A673 (cell line): ENCODE measurements at regions not wholly inside any gene's neighbourhood (a gene's known extent, or its start where the extent isn't known, plus 50 kb on each side); places are given as distances from the start of the nearest gene placed in this dataset.

Experiments
- EZH2 ChIP-seq: fragments of 200-600 bp; sonication (generic); IDR thresholded peaks from 2 replicates; pipeline ENCODE4 v1.6.1; 2017; ENCODE audit warnings: borderline replicate concordance, low read depth, mild to moderate bottlenecking, mixed read lengths, antibody characterized with exemption, low read length; ENCODE audit not compliant: poor library complexity, severe bottlenecking
- TF ChIP-seq, protein P1 (sequence below): fragments of 300-800, 200-600 bp; sonication (generic); conservative IDR thresholded peaks from 2 replicates; pipeline ENCODE4 v1.5.1; 2017; ENCODE audit warnings: low read depth, mild to moderate bottlenecking, antibody characterized with exemption, low read length, moderate library complexity, mixed read lengths

DNA sequence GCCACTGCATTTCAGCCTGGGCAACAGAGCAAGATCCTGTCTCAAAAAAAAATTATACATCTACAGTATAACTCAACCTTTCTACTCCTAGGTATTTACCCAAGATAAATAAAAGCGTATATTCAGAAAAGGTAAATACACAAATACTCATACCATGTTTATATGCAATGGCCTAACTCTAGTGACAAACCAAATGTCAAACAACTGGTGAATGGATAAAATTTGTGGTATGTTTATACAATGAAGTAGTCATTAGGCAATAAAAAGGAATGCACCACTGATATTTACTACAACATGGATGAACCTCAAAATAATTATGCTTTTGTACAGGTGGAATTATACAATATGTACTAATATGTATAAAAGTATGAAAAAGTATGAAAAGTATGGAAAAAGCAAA lies 174.2 kb upstream of the GORAB start:
- TF ChIP-seq, protein P1, sequence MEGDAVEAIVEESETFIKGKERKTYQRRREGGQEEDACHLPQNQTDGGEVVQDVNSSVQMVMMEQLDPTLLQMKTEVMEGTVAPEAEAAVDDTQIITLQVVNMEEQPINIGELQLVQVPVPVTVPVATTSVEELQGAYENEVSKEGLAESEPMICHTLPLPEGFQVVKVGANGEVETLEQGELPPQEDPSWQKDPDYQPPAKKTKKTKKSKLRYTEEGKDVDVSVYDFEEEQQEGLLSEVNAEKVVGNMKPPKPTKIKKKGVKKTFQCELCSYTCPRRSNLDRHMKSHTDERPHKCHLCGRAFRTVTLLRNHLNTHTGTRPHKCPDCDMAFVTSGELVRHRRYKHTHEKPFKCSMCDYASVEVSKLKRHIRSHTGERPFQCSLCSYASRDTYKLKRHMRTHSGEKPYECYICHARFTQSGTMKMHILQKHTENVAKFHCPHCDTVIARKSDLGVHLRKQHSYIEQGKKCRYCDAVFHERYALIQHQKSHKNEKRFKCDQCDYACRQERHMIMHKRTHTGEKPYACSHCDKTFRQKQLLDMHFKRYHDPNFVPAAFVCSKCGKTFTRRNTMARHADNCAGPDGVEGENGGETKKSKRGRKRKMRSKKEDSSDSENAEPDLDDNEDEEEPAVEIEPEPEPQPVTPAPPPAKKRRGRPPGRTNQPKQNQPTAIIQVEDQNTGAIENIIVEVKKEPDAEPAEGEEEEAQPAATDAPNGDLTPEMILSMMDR, result no peak
- TF ChIP-seq EZH2, result no peak
